BJ (cell line): ENCODE measurements at regions not wholly inside any gene's neighbourhood (a gene's known extent, or its start where the extent isn't known, plus 50 kb on each side); places are given as distances from the start of the nearest gene placed in this dataset.
"Not testable (repeated sequence)": the region's sequence is repeated elsewhere in the genome, so short reads cannot be mapped to it uniquely, and the experiment has no call there.

Experiments used
- CTCF ChIA-PET: fragments of 350-600 bp; formaldehyde crosslinking; extraction: SDS; loops from one replicate; lab custom pipeline; 2021; ENCODE audit warnings: antibody characterized with exemption, inconsistent platforms; lab: Yijun Ruan, JAX
- POLR2A ChIA-PET: fragments of 300-600 bp; sonication (Branson Sonifier 250); formaldehyde crosslinking; extraction: SDS; loops from one replicate; lab custom pipeline; 2021; ENCODE audit warnings: antibody characterized with exemption; lab: Charles Lee
- DNase-seq: peaks from one replicate; pipeline ENCODE4 v3.0.0-alpha.2; 2011; ENCODE audit warnings: low read depth
- H3K27me3 ChIP-seq: 2 replicates; pipeline ENCODE4 v1.6.0; 2011; ENCODE audit warnings: low read length; ENCODE audit not compliant: control insufficient read depth, insufficient read depth
- H3K36me3 ChIP-seq: 2 replicates; pipeline ENCODE4 v1.5.1; 2011; ENCODE audit warnings: low read length; ENCODE audit not compliant: control insufficient read depth, insufficient read depth
- H3K4me3 ChIP-seq: 2 replicates; pipeline ENCODE4 v1.5.1; 2011; ENCODE audit warnings: low read depth, mild to moderate bottlenecking, control low read depth, low read length
- CTCF ChIP-seq: IDR thresholded peaks from 2 replicates; pipeline ENCODE4 v1.5.1; 2011; ENCODE audit warnings: low read depth, mild to moderate bottlenecking, control low read depth, inconsistent platforms, low read length, moderate library complexity; ENCODE audit not compliant: insufficient read depth

GRCh38 chr10:124150807-124151417, 57.5 kb upstream of the CHST15 start:
- TF ChIP-seq CTCF = no peak
- H3K36me3 ChIP-seq = no peaks in the 10 kb centered on the region
- H3K4me3 ChIP-seq = no peak overlapping the region
- ChIA-PET CTCF (no interaction called here), POLR2A (no interaction called here)
- no peak for DNase-seq
- no peaks in the 10 kb centered on the region for H3K27me3 ChIP-seq

- no peak for DNase-seq
- TF ChIP-seq CTCF = no peak
- H3K4me3 ChIP-seq = no peak overlapping the region
- POLR2A ChIA-PET = no interaction called here
- H3K27me3 ChIP-seq = no peaks in the 10 kb centered on the region
- no peaks in the 10 kb centered on the region for H3K36me3 ChIP-seq
- CTCF ChIA-PET = no interaction called here
Measured at GRCh38 chr10:124150189-124150806, 56.9 kb upstream of the CHST15 start.

GRCh38 chr10:124149189-124150042, 56.0 kb upstream of the CHST15 start:
- POLR2A ChIA-PET = no interaction called here
- CTCF ChIA-PET = no interaction called here
- TF ChIP-seq CTCF = no peak
- Histone ChIP-seq H3K4me3 (no peak overlapping the region), H3K36me3 (no peaks in the 10 kb centered on the region), H3K27me3 (no peaks in the 10 kb centered on the region)
- DNase-seq = no peak

GRCh38 chr10:124148509-124149188, 55.3 kb upstream of the CHST15 start:
- DNase-seq, H3K4me3 ChIP-seq, POLR2A ChIA-PET, H3K27me3 ChIP-seq, CTCF ChIA-PET, H3K36me3 ChIP-seq: not testable (repeated sequence)

- DNase-seq = no peak
- H3K4me3 ChIP-seq = no peak overlapping the region
- CTCF ChIA-PET = no interaction called here
- H3K36me3 ChIP-seq = no peaks in the 10 kb centered on the region
- POLR2A ChIA-PET = no interaction called here
- no peaks in the 10 kb centered on the region for H3K27me3 ChIP-seq
- no peak for TF ChIP-seq CTCF
Measured at GRCh38 chr10:124146483-124146882, 53.1 kb upstream of the CHST15 start.
